IMR-90 (cell line): ENCODE measurements at regions not wholly inside any gene's neighbourhood (a gene's known extent, or its start where the extent isn't known, plus 50 kb on each side); places are given as distances from the start of the nearest gene placed in this dataset.

Source experiments
- BHLHE40 ChIP-seq: fragments of 150-350 bp; IDR thresholded peaks from 2 replicates; pipeline ENCODE4 v1.6.1; 2016; ENCODE audit warnings: mild to moderate bottlenecking, low read depth, low read length
- CTCF ChIP-seq: conservative IDR thresholded peaks from 2 replicates; pipeline ENCODE4 v1.5.1; 2012; ENCODE audit warnings: mild to moderate bottlenecking, low read depth, low read length, improper control_type of control experiment
- MXI1 ChIP-seq: IDR thresholded peaks from 2 replicates; pipeline ENCODE4 v1.6.1; 2012; ENCODE audit warnings: low read depth, mild to moderate bottlenecking, low read length, moderate library complexity, borderline replicate concordance
- NFE2L2 ChIP-seq: fragments of 150-350 bp; IDR thresholded peaks from 2 replicates; pipeline ENCODE4 v1.6.1; 2016; ENCODE audit warnings: low read depth, mild to moderate bottlenecking, low read length
- POLR2A ChIP-seq: IDR thresholded peaks from 2 replicates; pipeline ENCODE4 v1.6.1; 2012; ENCODE audit warnings: mild to moderate bottlenecking, low read depth, low read length
- RAD21 ChIP-seq: IDR thresholded peaks from 2 replicates; pipeline ENCODE4 v1.6.1; 2012; ENCODE audit warnings: low read length, improper control_type of control experiment
- RCOR1 ChIP-seq: IDR thresholded peaks from 2 replicates; pipeline ENCODE4 v1.6.1; 2012; ENCODE audit warnings: mild to moderate bottlenecking, low read length, improper control_type of control experiment; ENCODE audit not compliant: insufficient replicate concordance
- RFX5 ChIP-seq: IDR thresholded peaks from 2 replicates; pipeline ENCODE4 v1.8.0; 2012; ENCODE audit warnings: low read depth, mild to moderate bottlenecking, low read length, moderate library complexity

GRCh38 chr9:87184956-87185642 is 237.8 kb upstream of the GAS1 start:
- TF ChIP-seq BHLHE40 (no peak), CTCF (no peak), RFX5 (no peak), POLR2A (no peak), RAD21 (no peak), MXI1 (no peak), RCOR1 (no peak), NFE2L2 (peak; percentile 53; the same call in 1 of the 2 replicates)
